ENCODE measurements at regions not wholly inside any gene's neighbourhood (a gene's known extent, or its start where the extent isn't known, plus 50 kb on each side); places are given as distances from the start of the nearest gene placed in this dataset.

- TF ChIP-seq, protein P1, sequence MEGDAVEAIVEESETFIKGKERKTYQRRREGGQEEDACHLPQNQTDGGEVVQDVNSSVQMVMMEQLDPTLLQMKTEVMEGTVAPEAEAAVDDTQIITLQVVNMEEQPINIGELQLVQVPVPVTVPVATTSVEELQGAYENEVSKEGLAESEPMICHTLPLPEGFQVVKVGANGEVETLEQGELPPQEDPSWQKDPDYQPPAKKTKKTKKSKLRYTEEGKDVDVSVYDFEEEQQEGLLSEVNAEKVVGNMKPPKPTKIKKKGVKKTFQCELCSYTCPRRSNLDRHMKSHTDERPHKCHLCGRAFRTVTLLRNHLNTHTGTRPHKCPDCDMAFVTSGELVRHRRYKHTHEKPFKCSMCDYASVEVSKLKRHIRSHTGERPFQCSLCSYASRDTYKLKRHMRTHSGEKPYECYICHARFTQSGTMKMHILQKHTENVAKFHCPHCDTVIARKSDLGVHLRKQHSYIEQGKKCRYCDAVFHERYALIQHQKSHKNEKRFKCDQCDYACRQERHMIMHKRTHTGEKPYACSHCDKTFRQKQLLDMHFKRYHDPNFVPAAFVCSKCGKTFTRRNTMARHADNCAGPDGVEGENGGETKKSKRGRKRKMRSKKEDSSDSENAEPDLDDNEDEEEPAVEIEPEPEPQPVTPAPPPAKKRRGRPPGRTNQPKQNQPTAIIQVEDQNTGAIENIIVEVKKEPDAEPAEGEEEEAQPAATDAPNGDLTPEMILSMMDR (IDR thresholded peaks at IDR 0.05), result no peak
- TF ChIP-seq ZFX (IDR thresholded peaks at IDR 0.05; ENCODE audit: borderline replicate concordance), result no peak
Observed at GRCh38 chr2:180057706-180058412, 50.8 kb upstream of the CWC22 start.

Measured in 22Rv1 (cell line).